ENCODE measurements at regions not wholly inside any gene's neighbourhood (a gene's known extent, or its start where the extent isn't known, plus 50 kb on each side); places are given as distances from the start of the nearest gene placed in this dataset.

DNA sequence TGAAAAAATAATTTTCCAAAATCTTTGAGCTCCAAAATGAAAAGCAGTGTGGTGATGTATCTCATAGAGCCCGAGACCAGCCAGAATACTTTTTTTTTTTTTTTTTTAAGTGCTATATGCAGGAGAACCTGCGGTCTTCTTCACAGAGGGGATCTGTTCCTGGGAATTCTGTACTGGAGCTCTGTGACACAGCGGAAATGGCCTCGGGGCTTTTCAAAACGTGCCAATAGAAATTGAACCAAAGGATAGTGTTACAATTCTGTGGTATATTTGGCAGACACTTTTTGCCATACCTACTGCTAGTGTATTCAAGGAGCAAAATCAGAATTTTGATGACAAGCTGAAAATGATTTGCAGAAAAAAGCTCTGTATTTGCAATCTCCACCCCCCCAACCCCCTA, 1429.3 kb upstream of the LRRTM3 start:
- no peak for TF ChIP-seq EP300 (IDR thresholded peaks at IDR 0.05)
- TF ChIP-seq POLR2A (IDR thresholded peaks at IDR 0.05) = no peak
- TF ChIP-seq, protein P1, sequence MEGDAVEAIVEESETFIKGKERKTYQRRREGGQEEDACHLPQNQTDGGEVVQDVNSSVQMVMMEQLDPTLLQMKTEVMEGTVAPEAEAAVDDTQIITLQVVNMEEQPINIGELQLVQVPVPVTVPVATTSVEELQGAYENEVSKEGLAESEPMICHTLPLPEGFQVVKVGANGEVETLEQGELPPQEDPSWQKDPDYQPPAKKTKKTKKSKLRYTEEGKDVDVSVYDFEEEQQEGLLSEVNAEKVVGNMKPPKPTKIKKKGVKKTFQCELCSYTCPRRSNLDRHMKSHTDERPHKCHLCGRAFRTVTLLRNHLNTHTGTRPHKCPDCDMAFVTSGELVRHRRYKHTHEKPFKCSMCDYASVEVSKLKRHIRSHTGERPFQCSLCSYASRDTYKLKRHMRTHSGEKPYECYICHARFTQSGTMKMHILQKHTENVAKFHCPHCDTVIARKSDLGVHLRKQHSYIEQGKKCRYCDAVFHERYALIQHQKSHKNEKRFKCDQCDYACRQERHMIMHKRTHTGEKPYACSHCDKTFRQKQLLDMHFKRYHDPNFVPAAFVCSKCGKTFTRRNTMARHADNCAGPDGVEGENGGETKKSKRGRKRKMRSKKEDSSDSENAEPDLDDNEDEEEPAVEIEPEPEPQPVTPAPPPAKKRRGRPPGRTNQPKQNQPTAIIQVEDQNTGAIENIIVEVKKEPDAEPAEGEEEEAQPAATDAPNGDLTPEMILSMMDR (IDR thresholded peaks at IDR 0.05) = no peak
- TF ChIP-seq POLR2AphosphoS5 (IDR thresholded peaks at IDR 0.05) = no peak
- H3K36me3 ChIP-seq = no peaks in the 10 kb centered on the region
- no peaks in the 10 kb centered on the region for H3K4me1 ChIP-seq
- H3K9me3 ChIP-seq = no peaks in the 10 kb centered on the region
- H3K27ac ChIP-seq = no peak overlapping the region
- DNase-seq (ENCODE audit: low spot score in 2 of 2) = no peak
- no peak overlapping the region for H3K4me3 ChIP-seq
- 65% methylated on average over 5 of the region's 5 CpGs for WGBS
- no peaks in the 10 kb centered on the region for H3K27me3 ChIP-seq

DNA sequence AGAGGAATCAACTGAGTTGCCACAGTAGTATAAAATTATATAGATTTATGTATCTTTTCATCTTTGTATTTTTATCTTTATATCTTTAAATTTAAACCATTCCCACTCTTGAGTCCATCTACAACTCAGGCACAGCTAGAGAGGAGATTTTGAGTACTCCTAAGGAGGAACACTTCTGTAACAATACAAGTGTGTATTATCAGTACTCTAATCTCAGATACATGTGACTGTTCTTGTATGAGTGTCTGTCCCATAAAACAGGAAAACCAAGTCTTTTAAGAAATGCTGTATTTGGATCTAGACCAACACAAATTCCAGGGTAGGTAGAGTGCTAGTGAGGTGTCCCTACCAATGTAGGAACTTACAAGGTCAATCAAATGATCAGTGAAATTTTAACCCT, 1428.0 kb upstream of the LRRTM3 start:
- Histone ChIP-seq H3K27ac (no peak overlapping the region), H3K36me3 (no peaks in the 10 kb centered on the region), H3K4me3 (no peak overlapping the region), H3K27me3 (no peaks in the 10 kb centered on the region), H3K9me3 (no peaks in the 10 kb centered on the region), H3K4me1 (no peaks in the 10 kb centered on the region)
- TF ChIP-seq POLR2A (IDR thresholded peaks at IDR 0.05) = no peak
- no peak for TF ChIP-seq POLR2AphosphoS5 (IDR thresholded peaks at IDR 0.05)
- TF ChIP-seq, protein P1 (IDR thresholded peaks at IDR 0.05) = no peak
- TF ChIP-seq EP300 (IDR thresholded peaks at IDR 0.05) = no peak
- DNase-seq (ENCODE audit: low spot score in 2 of 2) = no peak

DNA sequence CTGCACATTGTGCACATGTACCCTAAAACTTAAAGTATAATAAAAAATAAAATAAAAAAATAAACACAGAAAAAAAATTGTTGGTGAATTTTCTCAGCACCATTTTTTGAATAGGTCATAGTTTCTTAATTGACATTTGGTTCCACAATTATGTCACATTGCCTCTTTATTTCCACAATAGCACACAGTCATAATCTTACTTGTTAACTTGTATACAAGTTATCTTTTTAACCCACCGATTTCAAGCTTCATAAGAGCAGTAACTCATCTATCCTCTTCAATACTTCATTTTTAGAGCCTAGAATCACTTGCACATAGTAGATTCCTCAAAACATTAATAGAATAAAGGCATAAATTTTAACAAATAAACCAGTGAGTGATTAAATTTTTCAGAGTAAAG, 1425.1 kb upstream of the LRRTM3 start:
- Histone ChIP-seq H3K4me1 (no peaks in the 10 kb centered on the region), H3K9me3 (no peaks in the 10 kb centered on the region), H3K36me3 (no peaks in the 10 kb centered on the region), H3K27me3 (no peaks in the 10 kb centered on the region), H3K4me3 (no peak overlapping the region), H3K27ac (no peak overlapping the region)
- TF ChIP-seq, protein P1 (IDR thresholded peaks at IDR 0.05) = no peak
- TF ChIP-seq POLR2AphosphoS5 (IDR thresholded peaks at IDR 0.05) (no peak), POLR2A (IDR thresholded peaks at IDR 0.05) (no peak), EP300 (IDR thresholded peaks at IDR 0.05) (no peak)
- WGBS = 84% methylated on average over 1 of the region's 1 CpG
- no peak for DNase-seq (ENCODE audit: low spot score in 2 of 2)

DNA sequence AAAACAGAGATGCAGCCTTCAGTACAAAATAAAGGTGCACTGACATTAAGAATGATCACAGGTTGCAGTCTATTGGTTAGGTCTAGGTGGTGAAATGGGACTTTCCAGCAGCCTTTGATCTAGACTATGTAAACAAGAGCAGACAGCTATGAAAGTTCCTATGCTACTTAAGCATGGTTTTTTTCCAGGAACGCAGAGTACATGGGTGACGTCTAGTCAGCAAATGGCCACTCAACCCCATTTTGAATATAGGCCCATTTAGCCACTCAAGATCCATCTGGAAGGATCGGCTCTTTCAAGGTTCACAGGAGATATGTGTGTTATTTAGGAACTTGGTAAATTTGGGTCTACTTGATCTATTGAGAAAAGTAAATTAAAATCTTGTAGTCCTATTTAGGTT, 1424.6 kb upstream of the LRRTM3 start:
- H3K4me1 ChIP-seq = no peaks in the 10 kb centered on the region
- no peak overlapping the region for H3K4me3 ChIP-seq
- TF ChIP-seq, protein P1 (IDR thresholded peaks at IDR 0.05) = no peak
- TF ChIP-seq POLR2AphosphoS5 (IDR thresholded peaks at IDR 0.05) = no peak
- H3K27ac ChIP-seq = no peak overlapping the region
- no peaks in the 10 kb centered on the region for H3K36me3 ChIP-seq
- H3K27me3 ChIP-seq = no peaks in the 10 kb centered on the region
- DNase-seq (ENCODE audit: low spot score in 2 of 2) = no peak
- no peaks in the 10 kb centered on the region for H3K9me3 ChIP-seq
- 57% methylated on average over 3 of the region's 3 CpGs for WGBS

DNA sequence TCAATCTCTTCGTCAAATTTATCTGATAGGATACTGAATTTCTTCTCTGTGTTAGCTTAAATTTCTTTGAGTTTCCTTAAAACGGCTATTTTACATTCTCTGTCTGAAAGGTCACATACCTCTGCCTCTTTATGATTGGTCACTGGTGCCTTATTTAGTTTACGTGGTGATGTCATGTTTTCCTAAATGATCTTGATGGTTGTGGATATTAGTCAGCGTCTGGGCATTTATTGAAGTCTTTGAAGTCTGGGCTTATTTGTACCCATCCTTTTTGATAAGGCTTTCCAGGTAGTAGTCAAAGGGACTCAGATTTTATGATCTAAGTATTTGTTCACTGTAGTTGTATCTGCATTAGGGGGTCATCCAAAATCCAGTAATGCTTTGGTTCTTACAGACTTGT, 1407.5 kb upstream of the LRRTM3 start:
- no peak for DNase-seq (ENCODE audit: low spot score in 2 of 2)
- Histone ChIP-seq H3K27ac (no peak overlapping the region), H3K27me3 (no peaks in the 10 kb centered on the region), H3K4me3 (no peak overlapping the region), H3K9me3 (no peaks in the 10 kb centered on the region), H3K4me1 (no peaks in the 10 kb centered on the region), H3K36me3 (no peaks in the 10 kb centered on the region)
- TF ChIP-seq POLR2A (IDR thresholded peaks at IDR 0.05) (no peak), EP300 (IDR thresholded peaks at IDR 0.05) (no peak), POLR2AphosphoS5 (IDR thresholded peaks at IDR 0.05) (no peak)
- TF ChIP-seq, protein P1 (IDR thresholded peaks at IDR 0.05) = no peak
- 87% methylated on average over 4 of the region's 4 CpGs for WGBS
